ENCODE measurements at regions not wholly inside any gene's neighbourhood (a gene's known extent, or its start where the extent isn't known, plus 50 kb on each side); places are given as distances from the start of the nearest gene placed in this dataset.

DNA sequence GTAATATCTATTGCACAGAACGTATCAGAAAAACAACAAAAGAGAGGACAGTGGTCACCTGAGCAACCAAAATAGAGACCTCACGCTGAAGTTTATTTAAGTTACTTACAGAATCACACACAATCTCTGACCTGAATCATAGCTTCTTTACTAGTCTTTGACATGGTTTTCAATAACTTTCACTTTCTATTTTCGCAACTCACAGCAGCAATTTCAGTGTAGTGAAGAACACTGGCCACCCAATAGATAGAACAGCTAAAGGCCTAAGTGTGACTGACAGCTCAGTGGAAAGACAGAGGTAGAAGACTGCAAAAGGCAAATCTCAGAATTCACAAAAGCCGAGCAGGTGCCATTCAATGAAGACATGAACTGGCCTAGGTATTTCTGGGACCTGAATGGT, 435.6 kb upstream of the CHRM3 start:
- intact Hi-C loops (cut with micrococcal nuclease) (no loop called here), dilution Hi-C loops (cut with MboI; ENCODE audit: extremely low pct_ligation_motif_present, low sequenced_read_pairs) (no loop called here)
- Histone ChIP-seq H4K20me1 (replicated peaks; ENCODE audit: control insufficient read depth, extremely low read depth, insufficient read depth, low read length) (no peaks in the 10 kb centered on the region), H3K27me3 (ENCODE audit: control insufficient read depth in 2 of 2, insufficient read depth in 2 of 2, low read length in 2 of 2) (no peaks in the 10 kb centered on the region), H3K4me2 (ENCODE audit: insufficient read depth, low read length) (no peak overlapping the region), H3K9me1 (replicated peaks; ENCODE audit: control insufficient read depth, extremely low read depth, insufficient read depth, low read length) (no peaks in the 10 kb centered on the region), H3K9ac (replicated peaks; ENCODE audit: extremely low read depth, insufficient read depth, low read length) (no peak overlapping the region), H3K4me1 (ENCODE audit: control insufficient read depth, extremely low read depth, insufficient read depth, low read length) (no peaks in the 10 kb centered on the region), H3K79me2 (ENCODE audit: control insufficient read depth, insufficient read depth, low read length) (no peaks in the 10 kb centered on the region), H3K9me3 (replicated peaks; ENCODE audit: control insufficient read depth, insufficient read depth, low read length) (no peaks in the 10 kb centered on the region), H3K36me3 (ENCODE audit: control insufficient read depth in 2 of 2, extremely low read depth in 1 of 2, insufficient read depth in 2 of 2, low read length in 2 of 2) (no peaks in the 10 kb centered on the region), H3K27ac (ENCODE audit: insufficient read depth, low read depth, low read length) (no peak overlapping the region), H3K4me3 (replicated peaks in 1 of 3; ENCODE audit: insufficient read depth in 1 of 3, low read depth in 1 of 3, low read length in 3 of 3) (no peak overlapping the region), H2AFZ (ENCODE audit: low read depth, low read length) (no peak overlapping the region)
- DNase-seq (ENCODE audit: low read depth, low spot score): no peak
- no peak for FAIRE-seq
- POLR2A ChIA-PET: no interaction called here
- TF ChIP-seq POLR2AphosphoS5 (IDR thresholded peaks at IDR 0.05; ENCODE audit: insufficient read depth, low read depth, low read length) (no peak), JUN (IDR thresholded peaks at IDR 0.05; ENCODE audit: borderline replicate concordance, insufficient read depth, insufficient read length, low read depth) (no peak), FOS (IDR thresholded peaks at IDR 0.05; ENCODE audit: borderline replicate concordance, insufficient read depth, low read length) (no peak), GATA2 (IDR thresholded peaks at IDR 0.05; ENCODE audit: insufficient read depth, insufficient read length, low read depth, low read length) (no peak), EZH2 (IDR thresholded peaks at IDR 0.05; ENCODE audit: borderline replicate concordance, low read depth, low read length, severe bottlenecking) (no peak), POLR2A (IDR thresholded peaks at IDR 0.05; ENCODE audit: low read depth, low read length) (no peak), MYC (IDR thresholded peaks at IDR 0.05; ENCODE audit: low read depth, low read length) (no peak)
- TF ChIP-seq, protein P1, sequence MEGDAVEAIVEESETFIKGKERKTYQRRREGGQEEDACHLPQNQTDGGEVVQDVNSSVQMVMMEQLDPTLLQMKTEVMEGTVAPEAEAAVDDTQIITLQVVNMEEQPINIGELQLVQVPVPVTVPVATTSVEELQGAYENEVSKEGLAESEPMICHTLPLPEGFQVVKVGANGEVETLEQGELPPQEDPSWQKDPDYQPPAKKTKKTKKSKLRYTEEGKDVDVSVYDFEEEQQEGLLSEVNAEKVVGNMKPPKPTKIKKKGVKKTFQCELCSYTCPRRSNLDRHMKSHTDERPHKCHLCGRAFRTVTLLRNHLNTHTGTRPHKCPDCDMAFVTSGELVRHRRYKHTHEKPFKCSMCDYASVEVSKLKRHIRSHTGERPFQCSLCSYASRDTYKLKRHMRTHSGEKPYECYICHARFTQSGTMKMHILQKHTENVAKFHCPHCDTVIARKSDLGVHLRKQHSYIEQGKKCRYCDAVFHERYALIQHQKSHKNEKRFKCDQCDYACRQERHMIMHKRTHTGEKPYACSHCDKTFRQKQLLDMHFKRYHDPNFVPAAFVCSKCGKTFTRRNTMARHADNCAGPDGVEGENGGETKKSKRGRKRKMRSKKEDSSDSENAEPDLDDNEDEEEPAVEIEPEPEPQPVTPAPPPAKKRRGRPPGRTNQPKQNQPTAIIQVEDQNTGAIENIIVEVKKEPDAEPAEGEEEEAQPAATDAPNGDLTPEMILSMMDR (IDR thresholded peaks at IDR 0.05; ENCODE audit: extremely low read depth in 1 of 2, insufficient read depth in 1 of 2, low read depth in 1 of 2, low read length in 2 of 2): no peak
- TF ChIP-seq, protein P2, sequence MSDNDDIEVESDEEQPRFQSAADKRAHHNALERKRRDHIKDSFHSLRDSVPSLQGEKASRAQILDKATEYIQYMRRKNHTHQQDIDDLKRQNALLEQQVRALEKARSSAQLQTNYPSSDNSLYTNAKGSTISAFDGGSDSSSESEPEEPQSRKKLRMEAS (IDR thresholded peaks at IDR 0.05; ENCODE audit: insufficient read depth, insufficient read length): no peak
- no TSS peak for BruUV-seq (replicated peaks)
- CTCF ChIA-PET: no interaction called here

Data from endothelial cell of umbilical vein (primary cell).